ENCODE measurements at regions not wholly inside any gene's neighbourhood (a gene's known extent, or its start where the extent isn't known, plus 50 kb on each side); places are given as distances from the start of the nearest gene placed in this dataset.

- no peaks in the 10 kb centered on the region for H3K9me3 ChIP-seq (ENCODE audit: low read length)
- no peak overlapping the region for H2AFZ ChIP-seq (ENCODE audit: low read length)
- H3K27me3 ChIP-seq (ENCODE audit: low read length), result peaks cover 7% of the 10 kb centered on the region; the same call in 1 of the 2 replicates
- H3K36me3 ChIP-seq (ENCODE audit: insufficient read depth, low read length), result no peaks in the 10 kb centered on the region
- H3K4me3 ChIP-seq (ENCODE audit: low read length), result no peak overlapping the region
- no peak overlapping the region for H3K9ac ChIP-seq (ENCODE audit: low read length)
- peaks cover 8% of the 10 kb centered on the region for H3K4me1 ChIP-seq (ENCODE audit: low read length)
- H4K20me1 ChIP-seq (ENCODE audit: insufficient read depth, low read depth, low read length), result no peaks in the 10 kb centered on the region
- DNase-seq, result no peak
- no peaks in the 10 kb centered on the region for H3K9me2 ChIP-seq (replicated peaks; ENCODE audit: insufficient read depth, low read length)
- no peak overlapping the region for H3K4me2 ChIP-seq (ENCODE audit: low read depth, low read length, poor library complexity, severe bottlenecking)
- no peak overlapping the region for H3K27ac ChIP-seq (ENCODE audit: low read length)
- no peaks in the 10 kb centered on the region for H3K79me2 ChIP-seq (ENCODE audit: low read length)
Measured at GRCh38 chr1:234778221-234779159, 168.5 kb upstream of the IRF2BP2 start.

DNA sequence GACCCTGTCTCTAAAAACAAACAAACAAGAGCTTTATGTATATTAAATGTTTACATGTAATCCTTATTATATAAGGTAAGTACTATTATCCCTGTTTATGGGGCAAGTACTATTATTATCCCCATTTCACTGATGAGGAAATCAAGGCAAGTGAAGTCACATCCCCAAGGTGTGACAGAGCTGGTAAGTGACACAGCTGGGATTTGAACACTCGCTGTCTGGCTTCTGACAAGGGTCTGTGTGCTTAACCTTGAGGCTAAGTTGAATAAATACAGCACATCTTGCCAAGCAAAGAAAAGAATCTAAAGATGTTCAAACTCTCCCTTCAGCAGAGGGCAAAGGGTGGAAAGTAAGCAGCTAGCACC, 167.9 kb upstream of the IRF2BP2 start:
- Histone ChIP-seq H3K4me2 (ENCODE audit: low read depth, low read length, poor library complexity, severe bottlenecking) (no peak overlapping the region), H4K20me1 (ENCODE audit: insufficient read depth, low read depth, low read length) (no peaks in the 10 kb centered on the region), H3K9ac (ENCODE audit: low read length) (no peak overlapping the region), H3K9me2 (replicated peaks; ENCODE audit: insufficient read depth, low read length) (no peaks in the 10 kb centered on the region), H3K4me3 (ENCODE audit: low read length) (no peak overlapping the region), H3K27me3 (ENCODE audit: low read length) (peaks cover 7% of the 10 kb centered on the region; the same call in 1 of the 2 replicates), H3K36me3 (ENCODE audit: insufficient read depth, low read length) (no peaks in the 10 kb centered on the region), H3K4me1 (ENCODE audit: low read length) (peaks cover 5% of the 10 kb centered on the region), H3K27ac (ENCODE audit: low read length) (no peak overlapping the region), H3K79me2 (ENCODE audit: low read length) (no peaks in the 10 kb centered on the region), H2AFZ (ENCODE audit: low read length) (no peak overlapping the region), H3K9me3 (ENCODE audit: low read length) (no peaks in the 10 kb centered on the region)
- DNase-seq, result peak; percentile 53

GRCh38 chr1:234776876-234777855, 167.2 kb upstream of the IRF2BP2 start:
- H2AFZ ChIP-seq (ENCODE audit: low read length), result no peak overlapping the region
- no peaks in the 10 kb centered on the region for H3K4me1 ChIP-seq (ENCODE audit: low read length)
- H3K79me2 ChIP-seq (ENCODE audit: low read length), result no peaks in the 10 kb centered on the region
- peaks cover 5% of the 10 kb centered on the region; the same call in 1 of the 2 replicates for H3K27me3 ChIP-seq (ENCODE audit: low read length)
- H3K4me3 ChIP-seq (ENCODE audit: low read length), result no peak overlapping the region
- peak; percentile 50 for DNase-seq
- no peaks in the 10 kb centered on the region for H3K9me3 ChIP-seq (ENCODE audit: low read length)
- H4K20me1 ChIP-seq (ENCODE audit: insufficient read depth, low read depth, low read length), result no peaks in the 10 kb centered on the region
- no peaks in the 10 kb centered on the region for H3K36me3 ChIP-seq (ENCODE audit: insufficient read depth, low read length)
- H3K9me2 ChIP-seq (replicated peaks; ENCODE audit: insufficient read depth, low read length), result no peaks in the 10 kb centered on the region
- no peak overlapping the region for H3K4me2 ChIP-seq (ENCODE audit: low read depth, low read length, poor library complexity, severe bottlenecking)
- no peak overlapping the region for H3K27ac ChIP-seq (ENCODE audit: low read length)
- H3K9ac ChIP-seq (ENCODE audit: low read length), result no peak overlapping the region

DNA sequence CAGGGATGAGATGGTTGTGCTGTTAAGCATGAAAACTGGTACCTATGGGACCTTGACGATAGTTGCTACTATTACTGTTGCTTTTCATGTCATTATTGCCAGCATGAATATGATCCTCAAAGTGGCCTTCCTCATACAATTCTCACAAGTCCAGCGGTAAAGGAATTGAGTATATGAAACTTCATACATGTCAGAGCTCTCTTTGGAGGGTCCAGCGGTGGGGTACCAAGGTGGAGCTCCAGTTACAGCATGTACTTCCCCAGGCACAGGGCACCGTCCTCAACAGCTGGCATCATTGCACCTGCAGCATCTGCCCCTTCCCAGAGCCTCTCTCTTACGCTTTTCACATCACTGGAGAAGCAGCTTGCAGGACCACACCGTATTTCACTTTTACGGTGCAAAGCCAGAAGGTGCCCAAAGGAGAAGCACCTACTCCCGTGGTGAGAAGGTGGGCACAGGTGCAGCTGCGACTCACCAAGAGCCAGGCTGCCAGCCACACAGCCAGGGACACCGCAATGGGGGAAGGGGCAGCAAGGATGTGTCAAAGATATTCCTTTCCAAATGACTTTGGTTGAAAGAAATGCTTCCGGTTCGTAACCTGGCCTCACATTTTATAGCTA, 166.4 kb upstream of the IRF2BP2 start:
- Histone ChIP-seq H3K9ac (ENCODE audit: low read length) (no peak overlapping the region), H3K9me3 (ENCODE audit: low read length) (no peaks in the 10 kb centered on the region), H3K36me3 (ENCODE audit: insufficient read depth, low read length) (no peaks in the 10 kb centered on the region), H2AFZ (ENCODE audit: low read length) (no peak overlapping the region), H3K9me2 (replicated peaks; ENCODE audit: insufficient read depth, low read length) (no peaks in the 10 kb centered on the region), H3K27me3 (ENCODE audit: low read length) (peaks cover under 1% of the 10 kb centered on the region; the same call in 1 of the 2 replicates), H3K4me1 (ENCODE audit: low read length) (no peaks in the 10 kb centered on the region), H3K4me2 (ENCODE audit: low read depth, low read length, poor library complexity, severe bottlenecking) (no peak overlapping the region), H4K20me1 (ENCODE audit: insufficient read depth, low read depth, low read length) (no peaks in the 10 kb centered on the region), H3K4me3 (ENCODE audit: low read length) (no peak overlapping the region), H3K27ac (ENCODE audit: low read length) (no peak overlapping the region), H3K79me2 (ENCODE audit: low read length) (no peaks in the 10 kb centered on the region)
- DNase-seq, result peak; percentile 48

- Histone ChIP-seq H3K4me2 (ENCODE audit: low read depth, low read length, poor library complexity, severe bottlenecking) (no peak overlapping the region), H3K27ac (ENCODE audit: low read length) (no peak overlapping the region), H4K20me1 (ENCODE audit: insufficient read depth, low read depth, low read length) (no peaks in the 10 kb centered on the region), H3K9ac (ENCODE audit: low read length) (no peak overlapping the region), H3K9me2 (replicated peaks; ENCODE audit: insufficient read depth, low read length) (no peaks in the 10 kb centered on the region), H3K4me1 (ENCODE audit: low read length) (no peaks in the 10 kb centered on the region), H2AFZ (ENCODE audit: low read length) (no peak overlapping the region), H3K79me2 (ENCODE audit: low read length) (no peaks in the 10 kb centered on the region), H3K36me3 (ENCODE audit: insufficient read depth, low read length) (no peaks in the 10 kb centered on the region), H3K9me3 (ENCODE audit: low read length) (no peaks in the 10 kb centered on the region), H3K4me3 (ENCODE audit: low read length) (no peak overlapping the region), H3K27me3 (ENCODE audit: low read length) (no peaks in the 10 kb centered on the region; the same call in 1 of the 2 replicates)
- no peak for DNase-seq
Measured at GRCh38 chr1:234775477-234776246, 165.7 kb upstream of the IRF2BP2 start.

- Histone ChIP-seq H3K9ac (ENCODE audit: low read length) (no peak overlapping the region), H3K4me2 (ENCODE audit: low read depth, low read length, poor library complexity, severe bottlenecking) (no peak overlapping the region), H3K4me3 (ENCODE audit: low read length) (no peak overlapping the region), H3K79me2 (ENCODE audit: low read length) (no peaks in the 10 kb centered on the region), H3K36me3 (ENCODE audit: insufficient read depth, low read length) (no peaks in the 10 kb centered on the region), H3K9me2 (replicated peaks; ENCODE audit: insufficient read depth, low read length) (no peaks in the 10 kb centered on the region), H3K9me3 (ENCODE audit: low read length) (no peaks in the 10 kb centered on the region), H3K4me1 (ENCODE audit: low read length) (no peaks in the 10 kb centered on the region), H3K27ac (ENCODE audit: low read length) (no peak overlapping the region), H3K27me3 (ENCODE audit: low read length) (no peaks in the 10 kb centered on the region; the same call in 1 of the 2 replicates), H2AFZ (ENCODE audit: low read length) (no peak overlapping the region), H4K20me1 (ENCODE audit: insufficient read depth, low read depth, low read length) (no peaks in the 10 kb centered on the region)
- DNase-seq, result no peak
Measured at GRCh38 chr1:234774971-234775370, 165.0 kb upstream of the IRF2BP2 start.

DNA sequence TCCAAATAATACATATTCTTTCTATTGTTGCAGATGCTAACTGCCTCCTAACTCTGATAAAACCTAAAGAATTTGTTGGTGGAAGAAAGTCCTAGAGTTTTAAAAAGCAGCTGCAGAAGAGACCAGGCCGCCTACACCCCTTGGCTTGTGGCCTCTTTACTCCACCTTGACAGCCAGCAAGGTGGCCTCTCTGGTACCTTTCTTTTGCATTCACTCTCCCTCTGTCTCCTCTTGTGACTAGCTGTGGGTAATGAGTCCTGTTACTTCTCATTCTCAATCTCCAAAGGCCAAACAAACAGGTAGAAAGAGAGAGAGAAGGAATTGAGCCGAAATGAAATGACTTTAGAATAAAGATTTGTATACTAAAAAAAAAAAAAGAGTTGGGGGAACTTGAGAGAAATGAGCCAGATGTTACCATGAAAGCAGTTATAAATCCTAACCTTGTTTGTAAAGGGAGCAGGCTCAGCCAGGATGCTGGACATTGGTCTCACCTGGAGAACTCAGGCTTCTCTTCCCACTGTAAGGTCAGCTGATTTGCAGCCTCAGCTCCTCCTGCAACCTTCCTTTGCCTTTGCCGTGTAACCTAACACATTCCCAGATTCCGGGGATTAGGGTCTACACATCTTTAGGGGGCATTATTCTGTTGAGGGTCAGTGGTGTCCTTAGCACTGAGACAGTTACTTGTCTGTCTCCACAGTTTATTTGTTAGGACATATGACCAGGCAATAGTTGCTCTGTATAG, 164.1 kb upstream of the IRF2BP2 start:
- Histone ChIP-seq H3K9me3 (ENCODE audit: low read length) (no peaks in the 10 kb centered on the region), H3K27ac (ENCODE audit: low read length) (no peak overlapping the region), H3K27me3 (ENCODE audit: low read length) (no peaks in the 10 kb centered on the region; the same call in 1 of the 2 replicates), H3K4me1 (ENCODE audit: low read length) (no peaks in the 10 kb centered on the region), H3K79me2 (ENCODE audit: low read length) (no peaks in the 10 kb centered on the region), H3K9me2 (replicated peaks; ENCODE audit: insufficient read depth, low read length) (no peaks in the 10 kb centered on the region), H3K9ac (ENCODE audit: low read length) (no peak overlapping the region), H2AFZ (ENCODE audit: low read length) (no peak overlapping the region), H3K4me2 (ENCODE audit: low read depth, low read length, poor library complexity, severe bottlenecking) (no peak overlapping the region), H3K36me3 (ENCODE audit: insufficient read depth, low read length) (no peaks in the 10 kb centered on the region), H3K4me3 (ENCODE audit: low read length) (no peak overlapping the region), H4K20me1 (ENCODE audit: insufficient read depth, low read depth, low read length) (no peaks in the 10 kb centered on the region)
- no peak for DNase-seq

Measured in Karpas-422 (cell line).